ENCODE measurements at regions not wholly inside any gene's neighbourhood (a gene's known extent, or its start where the extent isn't known, plus 50 kb on each side); places are given as distances from the start of the nearest gene placed in this dataset.
"Not testable (repeated sequence)": the region's sequence is repeated elsewhere in the genome, so short reads cannot be mapped to it uniquely, and the experiment has no call there.

GRCh38 chr3:18593231-18593630 is 168.1 kb upstream of the SATB1 start:
- DNase-seq: no peak

- peak; percentile 2 for DNase-seq
Observed at GRCh38 chr3:18591120-18591519, 166.0 kb upstream of the SATB1 start.

GRCh38 chr3:18586076-18586475 is 160.9 kb upstream of the SATB1 start:
- no peak for DNase-seq

GRCh38 chr3:18585004-18585968 is 160.1 kb upstream of the SATB1 start:
- no peak for DNase-seq

- peak; percentile 5 for DNase-seq
Observed at GRCh38 chr3:18580268-18580667, 155.1 kb upstream of the SATB1 start.

GRCh38 chr3:18579661-18580060 is 154.5 kb upstream of the SATB1 start:
- no peak for DNase-seq

- DNase-seq: no peak
Observed at GRCh38 chr3:18575573-18575972, 150.4 kb upstream of the SATB1 start.

- no peak for DNase-seq
Observed at GRCh38 chr3:18572809-18573208, 147.7 kb upstream of the SATB1 start.

- DNase-seq: no peak
Observed at GRCh38 chr3:18567293-18567692, 142.2 kb upstream of the SATB1 start.

GRCh38 chr3:18562364-18563154 is 137.4 kb upstream of the SATB1 start:
- no peak for DNase-seq

- peak; percentile 75 for DNase-seq
Observed at GRCh38 chr3:18559331-18559842, 134.2 kb upstream of the SATB1 start.

GRCh38 chr3:18558507-18558906 is 133.4 kb upstream of the SATB1 start:
- DNase-seq: no peak

GRCh38 chr3:18557216-18557615 is 132.1 kb upstream of the SATB1 start:
- DNase-seq: no peak

- peak; percentile 62 for DNase-seq
Observed at GRCh38 chr3:18556503-18557135, 131.5 kb upstream of the SATB1 start.

GRCh38 chr3:18556001-18556408 is 130.9 kb upstream of the SATB1 start:
- no peak for DNase-seq

- DNase-seq: not testable (repeated sequence)
Observed at GRCh38 chr3:18552579-18553105, 127.5 kb upstream of the SATB1 start.

- DNase-seq: no peak
Observed at GRCh38 chr3:18546632-18547031, 121.5 kb upstream of the SATB1 start.

- DNase-seq: no peak
Observed at GRCh38 chr3:18544146-18544545, 119.0 kb upstream of the SATB1 start.

GRCh38 chr3:18538463-18539230 is 113.5 kb upstream of the SATB1 start:
- no peak for DNase-seq

- DNase-seq: no peak
Observed at GRCh38 chr3:18533039-18533438, 107.9 kb upstream of the SATB1 start.

- DNase-seq: no peak
Observed at GRCh38 chr3:18531662-18532061, 106.5 kb upstream of the SATB1 start.

- DNase-seq: no peak
Observed at GRCh38 chr3:18529631-18530030, 104.5 kb upstream of the SATB1 start.

Measured in NCI-H146 (cell line).